ENCODE measurements at regions not wholly inside any gene's neighbourhood (a gene's known extent, or its start where the extent isn't known, plus 50 kb on each side); places are given as distances from the start of the nearest gene placed in this dataset.

- Histone ChIP-seq H3K9me3 (ENCODE audit: control insufficient read depth, insufficient read depth, low read length) (no peaks in the 10 kb centered on the region), H3K27ac (ENCODE audit: low read depth, low read length) (no peak overlapping the region), H3K36me3 (ENCODE audit: control insufficient read depth, insufficient read depth, low read length) (no peaks in the 10 kb centered on the region), H3K27me3 (ENCODE audit: control insufficient read depth, insufficient read depth, low read length) (no peaks in the 10 kb centered on the region), H3K4me1 (ENCODE audit: control insufficient read depth, insufficient read depth, low read length) (no peaks in the 10 kb centered on the region), H3K4me3 (ENCODE audit: low read depth, low read length) (no peak overlapping the region)
- WGBS (ENCODE audit: insufficient coverage), result 60% methylated on average over 1 of the region's 3 CpGs
- no peak for DNase-seq (ENCODE audit: low read depth in 4 of 6, low spot score in 6 of 6)
These were observed 232.0 kb upstream of the CEP162 start for GRCh38 chr6:84459401-84459800.

GRCh38 chr6:84458271-84458670 lies 230.8 kb upstream of the CEP162 start:
- no CpG with 5 or more reads among the region's 3 CpGs for WGBS (ENCODE audit: insufficient coverage)
- H3K27me3 ChIP-seq (ENCODE audit: control insufficient read depth, insufficient read depth, low read length), result no peaks in the 10 kb centered on the region

GRCh38 chr6:84457276-84457675 lies 229.8 kb upstream of the CEP162 start:
- no peaks in the 10 kb centered on the region for H3K4me1 ChIP-seq (ENCODE audit: control insufficient read depth, insufficient read depth, low read length)
- WGBS (ENCODE audit: insufficient coverage), result no CpG with 5 or more reads among the region's 3 CpGs
- DNase-seq (ENCODE audit: low read depth in 4 of 6, low spot score in 6 of 6), result no peak

More at GRCh38 chr6:84458271-84458670, 230.8 kb upstream of the CEP162 start:
- no peak overlapping the region for H3K4me3 ChIP-seq (ENCODE audit: low read depth, low read length)
- H3K27ac ChIP-seq (ENCODE audit: low read depth, low read length), result no peak overlapping the region
- no peaks in the 10 kb centered on the region for H3K36me3 ChIP-seq (ENCODE audit: control insufficient read depth, insufficient read depth, low read length)
- no peaks in the 10 kb centered on the region for H3K4me1 ChIP-seq (ENCODE audit: control insufficient read depth, insufficient read depth, low read length)
- no peaks in the 10 kb centered on the region for H3K9me3 ChIP-seq (ENCODE audit: control insufficient read depth, insufficient read depth, low read length)
- DNase-seq (ENCODE audit: low read depth in 4 of 6, low spot score in 6 of 6), result no peak

GRCh38 chr6:84456803-84457202 lies 229.4 kb upstream of the CEP162 start:
- Histone ChIP-seq H3K9me3 (ENCODE audit: control insufficient read depth, insufficient read depth, low read length) (no peaks in the 10 kb centered on the region), H3K27ac (ENCODE audit: low read depth, low read length) (no peak overlapping the region), H3K4me1 (ENCODE audit: control insufficient read depth, insufficient read depth, low read length) (no peaks in the 10 kb centered on the region), H3K27me3 (ENCODE audit: control insufficient read depth, insufficient read depth, low read length) (no peaks in the 10 kb centered on the region), H3K36me3 (ENCODE audit: control insufficient read depth, insufficient read depth, low read length) (no peaks in the 10 kb centered on the region), H3K4me3 (ENCODE audit: low read depth, low read length) (no peak overlapping the region)
- DNase-seq (ENCODE audit: low read depth in 4 of 6, low spot score in 6 of 6), result no peak
- no CpG with 5 or more reads among the region's 4 CpGs for WGBS (ENCODE audit: insufficient coverage)

More at GRCh38 chr6:84457276-84457675, 229.8 kb upstream of the CEP162 start:
- Histone ChIP-seq H3K9me3 (ENCODE audit: control insufficient read depth, insufficient read depth, low read length) (no peaks in the 10 kb centered on the region), H3K27ac (ENCODE audit: low read depth, low read length) (no peak overlapping the region), H3K27me3 (ENCODE audit: control insufficient read depth, insufficient read depth, low read length) (no peaks in the 10 kb centered on the region), H3K4me3 (ENCODE audit: low read depth, low read length) (no peak overlapping the region), H3K36me3 (ENCODE audit: control insufficient read depth, insufficient read depth, low read length) (no peaks in the 10 kb centered on the region)

- H3K36me3 ChIP-seq (ENCODE audit: control insufficient read depth, insufficient read depth, low read length), result no peaks in the 10 kb centered on the region
- 100% methylated on average over 1 of the region's 3 CpGs for WGBS (ENCODE audit: insufficient coverage)
- no peak for DNase-seq (ENCODE audit: low read depth in 4 of 6, low spot score in 6 of 6)
- no peaks in the 10 kb centered on the region for H3K27me3 ChIP-seq (ENCODE audit: control insufficient read depth, insufficient read depth, low read length)
- no peak overlapping the region for H3K27ac ChIP-seq (ENCODE audit: low read depth, low read length)
- H3K4me3 ChIP-seq (ENCODE audit: low read depth, low read length), result no peak overlapping the region
- no peaks in the 10 kb centered on the region for H3K4me1 ChIP-seq (ENCODE audit: control insufficient read depth, insufficient read depth, low read length)
- H3K9me3 ChIP-seq (ENCODE audit: control insufficient read depth, insufficient read depth, low read length), result no peaks in the 10 kb centered on the region
These were observed 228.1 kb upstream of the CEP162 start for GRCh38 chr6:84455511-84456029.

- Histone ChIP-seq H3K4me3 (ENCODE audit: low read depth, low read length) (no peak overlapping the region), H3K9me3 (ENCODE audit: control insufficient read depth, insufficient read depth, low read length) (no peaks in the 10 kb centered on the region), H3K27me3 (ENCODE audit: control insufficient read depth, insufficient read depth, low read length) (no peaks in the 10 kb centered on the region), H3K27ac (ENCODE audit: low read depth, low read length) (no peak overlapping the region), H3K4me1 (ENCODE audit: control insufficient read depth, insufficient read depth, low read length) (no peaks in the 10 kb centered on the region), H3K36me3 (ENCODE audit: control insufficient read depth, insufficient read depth, low read length) (no peaks in the 10 kb centered on the region)
- DNase-seq (ENCODE audit: low read depth in 4 of 6, low spot score in 6 of 6), result no peak
These were observed 226.1 kb upstream of the CEP162 start for GRCh38 chr6:84453499-84453898.

- Histone ChIP-seq H3K4me3 (ENCODE audit: low read depth, low read length) (no peak overlapping the region), H3K9me3 (ENCODE audit: control insufficient read depth, insufficient read depth, low read length) (no peaks in the 10 kb centered on the region), H3K27ac (ENCODE audit: low read depth, low read length) (no peak overlapping the region), H3K36me3 (ENCODE audit: control insufficient read depth, insufficient read depth, low read length) (no peaks in the 10 kb centered on the region), H3K4me1 (ENCODE audit: control insufficient read depth, insufficient read depth, low read length) (no peaks in the 10 kb centered on the region), H3K27me3 (ENCODE audit: control insufficient read depth, insufficient read depth, low read length) (no peaks in the 10 kb centered on the region)
- no CpG with 5 or more reads among the region's 2 CpGs for WGBS (ENCODE audit: insufficient coverage)
- DNase-seq (ENCODE audit: low read depth in 4 of 6, low spot score in 6 of 6), result no peak
These were observed 222.6 kb upstream of the CEP162 start for GRCh38 chr6:84450018-84450417.

- no peaks in the 10 kb centered on the region for H3K27me3 ChIP-seq (ENCODE audit: control insufficient read depth, insufficient read depth, low read length)
- H3K9me3 ChIP-seq (ENCODE audit: control insufficient read depth, insufficient read depth, low read length), result no peaks in the 10 kb centered on the region
- no peaks in the 10 kb centered on the region for H3K36me3 ChIP-seq (ENCODE audit: control insufficient read depth, insufficient read depth, low read length)
- H3K4me1 ChIP-seq (ENCODE audit: control insufficient read depth, insufficient read depth, low read length), result no peaks in the 10 kb centered on the region
- no peak overlapping the region for H3K27ac ChIP-seq (ENCODE audit: low read depth, low read length)
- 30% methylated on average over 2 of the region's 6 CpGs for WGBS (ENCODE audit: insufficient coverage)
- no peak overlapping the region for H3K4me3 ChIP-seq (ENCODE audit: low read depth, low read length)
- no peak for DNase-seq (ENCODE audit: low read depth in 4 of 6, low spot score in 6 of 6)
These were observed 221.8 kb upstream of the CEP162 start for GRCh38 chr6:84449220-84449619.

- no peaks in the 10 kb centered on the region for H3K9me3 ChIP-seq (ENCODE audit: control insufficient read depth, insufficient read depth, low read length)
- no peak overlapping the region for H3K4me3 ChIP-seq (ENCODE audit: low read depth, low read length)
- H3K36me3 ChIP-seq (ENCODE audit: control insufficient read depth, insufficient read depth, low read length), result no peaks in the 10 kb centered on the region
- H3K27ac ChIP-seq (ENCODE audit: low read depth, low read length), result no peak overlapping the region
- no peaks in the 10 kb centered on the region for H3K27me3 ChIP-seq (ENCODE audit: control insufficient read depth, insufficient read depth, low read length)
- H3K4me1 ChIP-seq (ENCODE audit: control insufficient read depth, insufficient read depth, low read length), result no peaks in the 10 kb centered on the region
- no CpG with 5 or more reads among the region's 2 CpGs for WGBS (ENCODE audit: insufficient coverage)
- no peak for DNase-seq (ENCODE audit: low read depth in 4 of 6, low spot score in 6 of 6)
These were observed 220.9 kb upstream of the CEP162 start for GRCh38 chr6:84448331-84448730.

- Histone ChIP-seq H3K9me3 (ENCODE audit: control insufficient read depth, insufficient read depth, low read length) (no peaks in the 10 kb centered on the region), H3K27ac (ENCODE audit: low read depth, low read length) (no peak overlapping the region), H3K4me1 (ENCODE audit: control insufficient read depth, insufficient read depth, low read length) (no peaks in the 10 kb centered on the region), H3K36me3 (ENCODE audit: control insufficient read depth, insufficient read depth, low read length) (no peaks in the 10 kb centered on the region), H3K4me3 (ENCODE audit: low read depth, low read length) (no peak overlapping the region), H3K27me3 (ENCODE audit: control insufficient read depth, insufficient read depth, low read length) (no peaks in the 10 kb centered on the region)
- no CpG with 5 or more reads among the region's 3 CpGs for WGBS (ENCODE audit: insufficient coverage)
- no peak for DNase-seq (ENCODE audit: low read depth in 4 of 6, low spot score in 6 of 6)
These were observed 220.2 kb upstream of the CEP162 start for GRCh38 chr6:84447651-84448050.

Measured in spinal cord (tissue), 9 donors.